HG03354 (cell line): ENCODE measurements at regions not wholly inside any gene's neighbourhood (a gene's known extent, or its start where the extent isn't known, plus 50 kb on each side); places are given as distances from the start of the nearest gene placed in this dataset.
"Not testable (repeated sequence)": the region's sequence is repeated elsewhere in the genome, so short reads cannot be mapped to it uniquely, and the experiment has no call there.

Experiments used
- ATAC-seq: cut with Tn5 transposase; IDR thresholded peaks from one replicate; pipeline ENCODE4 v1.9.1; 2021; ENCODE audit warnings: mild to moderate bottlenecking; ENCODE audit not compliant: unreplicated experiment, poor library complexity, severe bottlenecking

DNA sequence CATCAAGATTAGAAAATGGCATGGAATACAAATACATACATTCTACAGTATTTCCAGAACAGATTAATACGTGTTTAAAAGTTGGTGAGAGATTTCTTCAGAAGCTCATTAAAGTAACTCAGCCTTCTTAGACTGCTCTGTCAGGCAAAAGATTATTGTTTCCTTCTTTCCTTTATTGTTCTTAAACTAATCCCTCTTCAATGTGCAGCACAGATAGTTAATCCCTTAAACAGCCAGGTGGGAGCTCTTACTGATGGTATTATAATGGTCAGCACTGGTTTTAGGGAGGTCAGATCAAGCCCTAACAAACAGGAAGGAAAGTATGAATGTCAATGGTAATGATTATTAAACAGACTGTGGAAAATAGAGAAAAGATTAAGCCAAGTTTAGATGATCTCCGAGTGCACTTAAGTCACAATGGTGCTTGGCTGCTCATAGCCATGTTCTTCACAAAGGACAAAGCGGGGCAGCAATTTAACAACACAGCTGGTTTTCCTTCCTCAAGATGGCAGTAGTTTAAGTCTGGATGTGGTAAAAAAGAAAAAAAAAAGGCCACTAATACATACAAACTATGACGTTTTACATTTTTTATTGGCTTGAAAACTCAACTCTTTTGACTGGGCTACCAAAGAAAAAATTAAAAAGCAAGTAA lies 992.6 kb downstream of the PCDH9 start:
- ATAC-seq = no peak

DNA sequence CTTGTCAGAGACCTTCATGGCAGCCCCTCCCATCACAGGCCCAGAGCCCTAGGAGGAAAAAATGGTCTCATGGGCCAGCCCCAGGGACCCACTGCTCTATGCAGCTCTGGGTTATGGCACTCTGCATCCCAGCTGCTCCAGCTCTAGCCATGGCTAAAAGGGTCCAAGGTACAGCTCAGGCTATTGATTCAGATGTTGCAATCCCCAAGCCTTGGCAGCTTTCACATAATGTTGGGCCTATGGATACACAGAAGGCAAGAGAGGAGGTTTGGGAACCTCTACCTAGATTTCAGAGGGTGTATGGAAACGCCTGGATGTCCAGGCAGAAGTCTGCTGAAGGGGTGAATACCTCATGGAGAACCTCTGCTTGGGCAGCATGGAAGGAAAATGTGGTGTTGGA lies 996.0 kb downstream of the PCDH9 start:
- no peak for ATAC-seq

DNA sequence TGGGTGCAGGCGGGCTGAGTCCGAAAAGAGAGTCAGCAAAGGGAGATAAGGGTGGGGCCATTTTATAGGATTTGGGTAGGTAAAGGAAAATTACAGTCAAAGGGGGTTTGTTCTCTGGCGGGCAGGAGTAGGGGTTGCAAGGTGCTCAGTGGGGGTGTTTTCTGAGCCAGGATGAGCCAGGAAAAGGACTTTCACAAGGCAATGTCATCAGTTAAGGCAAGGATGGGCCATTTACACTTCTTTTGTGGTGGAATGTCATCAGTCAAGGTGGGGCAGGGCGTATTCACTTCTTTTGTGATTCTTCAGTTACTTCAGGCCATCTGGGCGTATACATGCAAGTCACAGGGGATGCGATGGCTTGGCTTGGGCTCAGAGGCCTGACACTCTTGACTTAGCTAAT lies 998.2 kb downstream of the PCDH9 start:
- not testable (repeated sequence) for ATAC-seq

DNA sequence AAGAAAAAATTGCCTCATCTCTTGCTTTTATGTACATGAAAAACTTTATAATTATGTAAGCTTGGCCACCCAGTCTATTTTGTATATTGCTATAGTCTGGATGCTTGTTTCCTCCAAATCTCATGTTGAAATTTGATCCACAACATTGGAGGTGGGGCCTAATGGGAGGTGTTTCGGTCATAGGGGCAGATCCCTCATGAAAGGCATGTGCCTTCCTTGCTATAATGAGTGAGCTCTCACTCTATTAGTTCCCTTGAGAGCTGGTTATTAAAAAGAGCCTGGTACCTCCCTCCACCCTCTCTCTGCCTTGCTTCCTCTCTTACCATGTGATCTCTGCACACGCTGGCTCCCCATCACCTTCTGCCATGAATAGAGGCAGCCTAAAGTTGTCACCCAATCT lies 1005.1 kb downstream of the PCDH9 start:
- no peak for ATAC-seq

DNA sequence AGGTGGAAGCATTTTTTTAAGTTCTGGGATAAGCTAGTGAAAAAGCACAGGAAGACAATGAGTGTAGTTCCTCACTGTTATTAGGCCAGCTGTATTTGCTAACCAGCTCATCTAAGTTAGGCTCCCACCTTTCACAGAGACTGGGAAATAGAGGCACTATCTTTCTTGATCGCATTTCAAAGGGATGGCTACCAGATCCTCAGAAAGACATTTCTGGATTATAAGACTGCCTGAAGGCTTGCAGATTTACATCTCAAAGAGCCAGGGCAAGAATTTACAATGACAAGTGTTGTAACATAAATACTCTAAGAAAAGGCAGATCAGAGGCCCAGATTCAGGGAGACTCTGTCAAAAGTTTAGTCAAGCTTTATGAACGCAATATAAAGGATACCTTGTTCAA lies 1005.5 kb downstream of the PCDH9 start:
- no peak for ATAC-seq

DNA sequence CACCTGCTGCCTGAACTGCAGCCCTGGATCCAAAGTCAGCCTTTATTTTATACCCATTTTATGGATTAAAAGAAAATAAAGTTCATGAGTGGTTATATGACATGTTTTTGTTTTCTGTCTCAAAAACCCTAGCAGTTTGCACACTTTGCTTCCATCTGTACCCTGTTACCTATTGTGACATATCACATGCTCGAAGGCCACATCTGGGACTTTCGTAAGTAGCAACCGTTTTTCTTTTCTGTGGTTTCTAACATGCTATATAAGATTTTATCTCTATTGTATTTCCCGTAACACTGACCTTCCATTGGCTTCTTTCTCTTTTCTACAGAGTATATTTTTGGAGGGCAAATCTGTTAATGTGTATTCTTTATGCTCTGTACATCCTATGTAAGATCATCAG lies 1007.2 kb downstream of the PCDH9 start:
- ATAC-seq = peak; percentile 56

DNA sequence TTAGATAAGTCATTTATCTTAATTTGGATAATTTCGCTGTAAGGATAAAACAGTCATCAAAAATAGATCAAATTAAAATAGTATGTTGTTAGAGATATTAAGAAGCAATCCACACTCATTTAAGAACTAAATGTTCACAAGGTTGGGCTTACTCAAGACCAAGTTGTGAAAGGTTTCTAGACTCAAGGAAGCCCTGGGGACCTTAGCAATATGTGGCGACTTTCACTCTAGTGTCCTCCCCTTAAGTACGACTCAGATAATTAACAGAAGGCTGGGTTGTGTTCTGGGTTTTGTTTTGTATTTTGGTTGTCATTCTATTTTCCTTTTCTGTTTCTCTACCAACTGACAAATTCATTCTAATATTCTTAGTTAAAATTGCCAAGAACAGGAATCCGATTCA lies 1008.0 kb downstream of the PCDH9 start:
- no peak for ATAC-seq

DNA sequence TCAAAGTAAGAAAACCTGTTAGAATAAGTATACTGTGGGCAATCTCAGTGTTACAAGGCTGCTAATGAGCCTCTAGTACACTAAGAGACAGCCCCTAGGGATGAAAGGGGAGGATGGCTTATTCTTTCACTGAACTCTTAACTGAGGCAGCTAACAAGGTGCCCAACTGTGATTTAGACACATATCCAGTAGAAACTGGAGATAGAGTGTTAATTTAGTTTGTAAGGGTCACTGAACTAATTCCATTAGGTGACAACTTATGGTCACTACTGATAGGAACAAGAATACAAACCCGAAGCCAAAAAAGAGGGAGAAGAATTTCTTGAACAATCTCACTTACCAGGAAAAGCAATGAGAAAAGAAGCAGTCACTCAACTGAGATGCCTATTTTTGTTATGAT lies 1010.6 kb downstream of the PCDH9 start:
- ATAC-seq = no peak

DNA sequence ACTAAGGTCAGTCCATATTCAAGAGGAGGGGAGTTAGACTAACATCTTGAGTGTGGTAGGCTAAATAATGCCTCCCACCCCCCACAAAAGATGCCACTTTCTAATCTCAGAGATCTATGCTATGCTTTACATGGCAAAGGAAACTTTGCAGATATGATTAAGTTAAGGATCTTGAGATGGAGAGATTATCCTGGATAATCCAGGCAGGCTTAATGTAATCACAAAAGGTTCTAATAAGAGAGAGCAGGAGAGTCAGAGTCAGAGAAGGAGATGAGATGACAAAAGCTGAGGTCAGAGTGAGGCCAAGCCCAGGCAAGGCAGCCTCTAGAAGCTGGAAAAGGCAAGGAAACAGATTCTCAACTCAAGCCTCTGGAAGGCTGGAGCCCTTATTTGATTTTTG lies 1011.6 kb downstream of the PCDH9 start:
- ATAC-seq = no peak

DNA sequence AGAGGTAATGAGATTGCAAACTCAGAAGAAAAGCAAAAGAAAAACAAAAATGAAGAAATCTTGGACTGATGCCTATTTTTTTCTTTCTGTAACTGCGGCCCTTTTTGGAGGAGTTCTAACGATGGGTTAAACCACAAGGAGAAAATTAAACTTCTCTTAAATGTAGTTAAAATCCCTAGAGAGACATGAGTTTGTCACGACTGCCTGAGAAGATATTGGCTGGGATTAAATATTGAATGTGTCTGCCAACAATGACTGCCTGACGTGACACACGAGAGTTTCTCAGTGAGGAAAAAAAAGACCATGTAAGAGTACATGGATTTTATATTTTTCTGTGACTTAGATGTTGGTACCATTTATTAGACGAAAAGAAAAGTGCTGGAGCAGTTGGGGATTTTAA lies 1013.4 kb downstream of the PCDH9 start:
- ATAC-seq = no peak

DNA sequence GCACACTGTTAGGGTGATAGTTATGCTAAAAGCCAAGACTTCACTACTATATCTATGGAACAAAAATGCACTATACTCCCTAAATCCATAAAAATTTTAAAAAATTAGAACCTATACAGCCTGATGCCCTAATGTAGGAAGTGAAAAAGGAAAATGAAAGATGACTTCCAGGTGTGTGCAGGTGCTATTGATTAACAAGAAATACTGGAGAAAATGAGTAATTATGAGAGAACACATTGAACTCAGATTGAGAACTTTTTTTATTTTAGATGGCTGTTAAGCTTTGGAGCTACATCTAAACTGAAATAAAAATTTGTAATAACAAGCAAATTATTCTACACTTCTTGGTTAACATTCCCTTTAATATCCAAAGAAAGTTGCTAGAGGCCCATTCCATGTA lies 1015.7 kb downstream of the PCDH9 start:
- peak; percentile 52 for ATAC-seq

DNA sequence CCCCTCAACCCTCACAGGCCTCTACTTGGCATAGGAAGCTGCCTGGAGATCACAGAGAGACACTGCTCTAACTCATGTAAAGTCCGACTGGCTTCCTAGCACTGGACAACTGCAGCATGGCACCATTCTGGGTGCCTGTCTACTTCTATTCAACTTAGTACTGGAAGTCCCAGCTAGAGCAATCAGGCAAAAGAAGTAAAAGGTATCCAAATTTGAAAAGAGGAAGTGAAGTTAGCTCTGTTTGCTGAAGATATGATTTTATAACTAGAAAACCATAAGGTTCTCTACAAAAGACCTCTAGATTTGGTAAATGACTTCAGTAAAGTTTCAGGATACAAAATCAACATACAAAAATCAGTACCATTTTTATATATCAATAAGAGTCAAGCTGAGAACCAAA lies 1017.6 kb downstream of the PCDH9 start:
- peak; percentile 58 for ATAC-seq

DNA sequence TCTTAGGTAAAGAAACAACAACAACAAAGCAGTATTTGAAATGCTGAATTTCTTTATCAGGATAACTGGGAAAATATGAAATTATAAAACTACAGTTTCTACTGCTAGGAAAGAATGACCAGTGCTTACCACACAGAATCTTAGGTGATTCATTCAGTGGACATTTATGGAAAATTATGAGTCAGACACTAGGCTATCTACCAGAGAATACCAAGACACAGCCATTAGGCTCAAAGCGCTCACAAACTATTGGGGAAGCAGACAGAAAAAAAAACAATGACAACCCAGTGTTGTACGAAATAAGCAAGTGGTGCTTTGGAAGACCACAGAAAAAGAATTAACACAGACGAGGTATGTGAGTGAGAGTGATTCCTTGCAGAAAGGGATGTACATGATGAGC lies 1019.5 kb downstream of the PCDH9 start:
- ATAC-seq = no peak

DNA sequence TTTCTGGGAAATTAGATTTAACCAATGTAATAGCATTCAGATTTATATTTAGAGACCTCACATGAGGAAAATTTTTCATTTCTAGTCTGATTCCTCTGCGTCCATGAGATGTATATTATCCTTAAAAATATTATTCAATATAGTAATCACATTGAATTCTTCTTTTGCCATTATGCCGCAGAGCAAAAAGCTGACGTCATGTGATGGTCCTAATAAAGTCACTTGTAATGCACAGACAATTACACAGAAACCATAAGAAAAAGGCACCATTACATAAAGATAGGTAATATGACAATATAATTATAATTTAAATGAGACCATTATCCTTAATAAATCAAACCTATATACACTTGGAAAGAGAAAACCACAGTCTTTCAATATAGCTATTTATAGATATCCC lies 1021.5 kb downstream of the PCDH9 start:
- ATAC-seq = no peak

DNA sequence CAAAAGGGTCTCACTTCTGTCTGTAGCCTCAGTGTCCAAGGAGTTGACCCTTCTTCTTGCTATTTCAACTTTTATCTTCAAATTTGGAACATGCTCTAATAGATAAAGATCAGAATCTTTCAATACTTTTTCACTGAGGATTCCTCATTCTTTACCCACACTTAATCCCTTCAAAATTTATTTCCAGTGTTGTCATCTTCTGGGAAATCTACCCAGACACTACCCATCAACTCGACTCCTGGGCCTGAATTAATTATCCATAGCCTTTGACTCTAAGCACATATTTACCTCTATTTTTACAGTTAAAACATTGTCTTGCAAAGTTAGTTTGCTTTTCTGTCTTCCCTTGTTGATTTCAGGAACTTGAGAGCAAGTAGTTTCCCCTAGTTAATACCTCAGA lies 1022.5 kb downstream of the PCDH9 start:
- ATAC-seq = no peak

DNA sequence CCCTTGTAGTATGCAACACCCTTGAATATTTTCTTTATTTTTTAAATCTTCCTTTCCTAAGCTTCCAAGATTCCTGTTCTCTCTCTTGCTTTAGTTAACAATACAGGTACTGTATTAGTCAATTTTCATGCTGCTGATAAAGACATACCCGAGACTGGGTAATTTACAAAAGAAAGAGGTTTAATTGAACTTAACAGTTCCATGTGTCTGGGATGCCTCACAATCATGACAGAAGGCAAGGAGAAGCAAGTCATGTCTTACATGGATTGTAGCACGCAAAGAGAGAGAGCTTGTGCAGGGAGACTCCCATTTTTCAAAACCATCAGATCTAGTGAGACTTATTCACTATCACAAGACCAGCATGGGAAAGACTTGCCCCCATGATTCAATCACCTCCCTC lies 1024.3 kb downstream of the PCDH9 start:
- no peak for ATAC-seq

DNA sequence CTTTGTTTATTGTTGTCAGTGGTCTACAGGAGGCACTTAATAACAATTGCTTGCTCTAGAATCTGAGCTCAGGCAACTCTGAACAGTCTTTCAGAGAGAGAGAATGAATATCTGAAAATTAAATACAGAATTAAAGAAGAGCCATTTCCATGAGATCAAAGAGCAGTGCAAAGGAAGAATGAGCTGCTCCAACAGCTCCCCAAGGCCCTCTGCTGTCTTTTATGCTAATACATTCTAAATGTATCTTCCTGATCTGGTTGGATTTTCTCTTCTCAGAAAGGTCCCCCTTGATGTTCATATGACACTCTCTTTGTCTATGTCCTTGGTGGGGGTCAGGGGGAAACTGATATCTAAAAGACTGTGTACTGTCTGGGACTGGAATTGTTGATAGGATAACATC lies 1029.6 kb downstream of the PCDH9 start:
- no peak for ATAC-seq

DNA sequence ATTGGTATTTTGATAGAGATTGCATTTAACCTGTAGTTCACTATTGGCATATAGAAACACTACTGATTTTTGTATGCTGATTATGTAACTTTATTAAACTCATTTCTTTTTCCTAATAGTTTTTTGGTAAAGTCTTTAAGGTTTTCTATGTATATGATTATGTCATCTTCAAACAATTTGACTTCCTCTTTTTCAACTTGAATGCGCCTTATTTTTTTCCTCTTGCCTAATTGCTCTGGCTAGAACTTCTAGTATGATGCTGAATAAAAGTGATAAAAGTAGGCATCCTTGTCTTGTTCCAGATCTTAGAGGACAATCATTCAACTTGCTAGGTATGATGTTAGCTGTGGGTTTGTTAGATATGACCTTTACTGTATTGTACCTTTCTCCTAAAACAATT lies 1034.9 kb downstream of the PCDH9 start:
- no peak for ATAC-seq

DNA sequence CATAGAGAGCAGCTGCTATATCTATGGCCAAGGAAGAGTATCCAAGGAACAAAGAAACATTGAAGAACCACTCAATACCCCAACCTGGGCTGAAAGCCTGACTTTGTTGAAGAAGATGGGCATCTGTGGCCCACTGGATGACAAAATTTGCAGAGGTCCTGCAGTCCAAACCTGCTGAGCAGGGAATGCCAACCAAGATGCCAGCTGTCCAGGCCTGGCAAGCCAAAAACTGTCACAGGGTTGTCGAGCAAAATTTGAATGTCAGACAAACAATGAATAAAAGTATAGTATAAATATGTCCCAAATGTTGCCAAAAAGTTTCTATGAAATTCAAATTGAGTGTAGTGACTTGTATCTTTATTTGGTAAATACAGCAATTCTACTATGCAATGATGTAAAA lies 1040.2 kb downstream of the PCDH9 start:
- no peak for ATAC-seq

DNA sequence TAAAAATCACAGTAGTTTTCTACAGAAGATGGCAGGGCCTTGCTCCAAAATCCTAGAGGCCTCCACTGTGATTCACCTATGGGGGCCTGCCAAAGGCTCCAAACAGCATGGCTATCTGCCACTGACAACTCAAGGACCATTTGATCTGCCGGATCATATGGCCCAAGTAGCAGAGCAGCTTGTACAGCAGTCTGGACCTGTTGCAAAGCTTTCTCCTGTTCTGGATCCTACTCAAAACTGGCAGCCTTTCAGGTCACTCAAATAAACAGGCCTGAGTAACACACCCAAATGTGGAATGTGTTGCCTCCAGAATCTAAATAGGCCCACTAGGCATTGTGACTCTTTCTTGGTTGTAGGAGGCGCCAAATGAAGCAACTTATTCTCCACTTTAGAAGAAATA lies 1049.3 kb downstream of the PCDH9 start:
- no peak for ATAC-seq

DNA sequence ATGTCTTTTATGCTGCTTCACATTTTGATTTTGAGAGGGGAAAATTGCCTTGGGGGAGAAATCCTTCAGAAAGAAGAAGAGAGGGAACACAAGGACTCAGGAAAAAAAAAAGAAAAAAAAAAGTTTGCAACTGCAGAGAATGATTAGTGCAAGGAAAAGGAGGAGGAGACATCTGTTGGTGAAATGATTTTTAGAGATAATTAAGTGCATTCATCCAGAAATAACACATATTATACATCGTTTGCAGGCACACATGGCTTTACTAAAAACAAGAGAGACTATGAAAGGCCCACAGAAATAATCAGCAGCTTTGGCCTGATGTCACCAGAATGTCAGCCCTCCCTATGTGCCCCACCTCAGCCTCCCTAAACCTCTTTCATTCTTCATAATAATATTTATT lies 1058.2 kb downstream of the PCDH9 start:
- ATAC-seq = no peak

DNA sequence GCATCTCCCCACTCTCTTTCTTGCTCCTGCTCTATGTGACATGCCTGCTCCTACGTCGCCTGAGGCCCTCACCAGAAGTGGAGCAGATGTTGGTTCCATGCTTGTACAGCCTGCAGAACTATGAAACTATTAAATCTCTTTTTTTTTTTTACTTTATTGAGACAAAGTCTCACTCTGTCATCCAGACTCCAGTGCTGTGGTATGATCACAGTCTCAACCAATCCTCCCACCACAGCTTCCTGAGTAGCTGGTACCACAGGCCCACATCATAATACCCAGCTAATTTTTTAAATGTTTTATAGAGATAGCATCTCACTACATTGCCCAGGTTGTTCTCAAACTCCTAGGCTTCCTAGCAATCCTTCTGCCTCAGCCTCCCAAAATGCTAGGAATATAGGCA lies 1067.7 kb downstream of the PCDH9 start:
- ATAC-seq = no peak
